ENCODE measurements at regions not wholly inside any gene's neighbourhood (a gene's known extent, or its start where the extent isn't known, plus 50 kb on each side); places are given as distances from the start of the nearest gene placed in this dataset.

DNA sequence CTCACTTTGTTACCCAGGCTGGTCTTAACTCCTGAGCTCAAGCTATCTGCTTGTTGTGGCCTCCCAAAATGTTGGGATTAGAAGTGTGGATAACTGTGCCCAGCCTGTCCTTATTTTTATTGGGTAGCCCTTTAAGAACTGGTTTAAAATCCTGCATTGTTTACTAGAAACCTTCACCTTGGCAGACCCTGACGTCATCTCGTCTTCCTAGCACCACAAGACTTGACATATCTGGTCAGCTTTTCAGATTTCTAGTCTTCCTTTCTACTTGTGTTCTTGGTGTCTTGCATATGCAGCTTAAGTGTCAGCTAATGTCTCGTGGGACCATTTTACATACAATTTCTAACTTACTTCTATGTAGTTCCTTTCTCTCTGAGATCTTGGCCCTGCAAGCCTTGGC lies 258.9 kb downstream of the IZUMO3 start:
- no peak overlapping the region for H3K4me3 ChIP-seq
- no peak for DNase-seq (ENCODE audit: low spot score)
- H3K9me2 ChIP-seq (replicated peaks; ENCODE audit: insufficient read depth), result no peaks in the 10 kb centered on the region
- no peaks in the 10 kb centered on the region for H3K9me3 ChIP-seq (ENCODE audit: low read depth)
- no peaks in the 10 kb centered on the region for H3K79me2 ChIP-seq
- H3K36me3 ChIP-seq (replicated peaks; ENCODE audit: insufficient read depth, low read depth), result no peaks in the 10 kb centered on the region
- H2AFZ ChIP-seq, result no peak overlapping the region
- H4K20me1 ChIP-seq (ENCODE audit: insufficient read depth, poor library complexity, severe bottlenecking), result no peaks in the 10 kb centered on the region
- H3K4me1 ChIP-seq (ENCODE audit: insufficient read depth), result no peaks in the 10 kb centered on the region
- no peak overlapping the region for H3K4me2 ChIP-seq
- H3K27ac ChIP-seq, result no peak overlapping the region
- no peaks in the 10 kb centered on the region for H3K27me3 ChIP-seq
- TF ChIP-seq EZH2phosphoT487 (IDR thresholded peaks at IDR 0.05; ENCODE audit: low read depth, severe bottlenecking, unreplicated experiment) (no peak), EZH2 (IDR thresholded peaks at IDR 0.05; ENCODE audit: borderline replicate concordance) (no peak)
- TF ChIP-seq, protein P1, sequence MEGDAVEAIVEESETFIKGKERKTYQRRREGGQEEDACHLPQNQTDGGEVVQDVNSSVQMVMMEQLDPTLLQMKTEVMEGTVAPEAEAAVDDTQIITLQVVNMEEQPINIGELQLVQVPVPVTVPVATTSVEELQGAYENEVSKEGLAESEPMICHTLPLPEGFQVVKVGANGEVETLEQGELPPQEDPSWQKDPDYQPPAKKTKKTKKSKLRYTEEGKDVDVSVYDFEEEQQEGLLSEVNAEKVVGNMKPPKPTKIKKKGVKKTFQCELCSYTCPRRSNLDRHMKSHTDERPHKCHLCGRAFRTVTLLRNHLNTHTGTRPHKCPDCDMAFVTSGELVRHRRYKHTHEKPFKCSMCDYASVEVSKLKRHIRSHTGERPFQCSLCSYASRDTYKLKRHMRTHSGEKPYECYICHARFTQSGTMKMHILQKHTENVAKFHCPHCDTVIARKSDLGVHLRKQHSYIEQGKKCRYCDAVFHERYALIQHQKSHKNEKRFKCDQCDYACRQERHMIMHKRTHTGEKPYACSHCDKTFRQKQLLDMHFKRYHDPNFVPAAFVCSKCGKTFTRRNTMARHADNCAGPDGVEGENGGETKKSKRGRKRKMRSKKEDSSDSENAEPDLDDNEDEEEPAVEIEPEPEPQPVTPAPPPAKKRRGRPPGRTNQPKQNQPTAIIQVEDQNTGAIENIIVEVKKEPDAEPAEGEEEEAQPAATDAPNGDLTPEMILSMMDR (IDR thresholded peaks at IDR 0.05; ENCODE audit: poor library complexity), result no peak
- 81% methylated on average over 3 of the region's 3 CpGs for WGBS (ENCODE audit: low lambda C conversion rate, missing lambda C conversion rate)

DNA sequence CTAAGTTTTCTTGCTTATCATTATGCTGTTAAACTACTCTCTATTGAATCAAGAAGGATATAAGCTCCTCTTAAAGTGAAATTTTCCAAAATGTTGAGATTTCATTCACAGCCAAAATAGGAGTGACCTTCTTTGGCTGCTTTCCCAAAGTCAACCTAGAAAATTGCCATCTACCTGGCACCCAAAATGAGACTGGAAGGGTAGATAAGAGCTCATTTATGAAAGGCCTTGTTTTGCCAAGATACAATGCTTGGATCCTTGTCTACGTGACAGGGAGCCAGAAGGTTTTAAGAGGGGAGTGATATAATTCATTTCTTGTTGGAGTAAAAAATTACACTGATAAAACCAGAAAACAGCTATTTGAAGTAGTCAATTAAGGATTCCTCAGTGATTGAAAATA lies 287.1 kb downstream of the IZUMO3 start:
- 91% methylated on average over 1 of the region's 1 CpG for WGBS (ENCODE audit: low lambda C conversion rate, missing lambda C conversion rate)
- no peaks in the 10 kb centered on the region for H3K79me2 ChIP-seq
- no peak overlapping the region for H3K4me2 ChIP-seq
- H2AFZ ChIP-seq, result no peak overlapping the region
- no peaks in the 10 kb centered on the region for H3K4me1 ChIP-seq (ENCODE audit: insufficient read depth)
- no peak overlapping the region for H3K27ac ChIP-seq
- no peaks in the 10 kb centered on the region for H3K9me2 ChIP-seq (replicated peaks; ENCODE audit: insufficient read depth)
- H3K9me3 ChIP-seq (ENCODE audit: low read depth), result no peaks in the 10 kb centered on the region
- H4K20me1 ChIP-seq (ENCODE audit: insufficient read depth, poor library complexity, severe bottlenecking), result no peaks in the 10 kb centered on the region
- H3K27me3 ChIP-seq, result no peaks in the 10 kb centered on the region
- TF ChIP-seq, protein P1 (IDR thresholded peaks at IDR 0.05; ENCODE audit: poor library complexity), result no peak
- no peak for TF ChIP-seq EZH2 (IDR thresholded peaks at IDR 0.05; ENCODE audit: borderline replicate concordance)
- no peak for TF ChIP-seq EZH2phosphoT487 (IDR thresholded peaks at IDR 0.05; ENCODE audit: low read depth, severe bottlenecking, unreplicated experiment)
- no peaks in the 10 kb centered on the region for H3K36me3 ChIP-seq (replicated peaks; ENCODE audit: insufficient read depth, low read depth)
- DNase-seq (ENCODE audit: low spot score), result no peak
- H3K4me3 ChIP-seq, result no peak overlapping the region

- Histone ChIP-seq H3K4me1 (ENCODE audit: insufficient read depth) (no peaks in the 10 kb centered on the region), H3K9me3 (ENCODE audit: low read depth) (no peaks in the 10 kb centered on the region), H3K36me3 (replicated peaks; ENCODE audit: insufficient read depth, low read depth) (no peaks in the 10 kb centered on the region), H3K27ac (no peak overlapping the region), H3K4me3 (no peak overlapping the region), H3K79me2 (no peaks in the 10 kb centered on the region), H4K20me1 (ENCODE audit: insufficient read depth, poor library complexity, severe bottlenecking) (no peaks in the 10 kb centered on the region), H2AFZ (no peak overlapping the region), H3K4me2 (no peak overlapping the region), H3K27me3 (no peaks in the 10 kb centered on the region), H3K9me2 (replicated peaks; ENCODE audit: insufficient read depth) (no peaks in the 10 kb centered on the region)
- 88% methylated on average over 1 of the region's 1 CpG for WGBS (ENCODE audit: low lambda C conversion rate, missing lambda C conversion rate)
- no peak for DNase-seq (ENCODE audit: low spot score)
- no peak for TF ChIP-seq EZH2 (IDR thresholded peaks at IDR 0.05; ENCODE audit: borderline replicate concordance)
- TF ChIP-seq, protein P1 (IDR thresholded peaks at IDR 0.05; ENCODE audit: poor library complexity), result no peak
- no peak for TF ChIP-seq EZH2phosphoT487 (IDR thresholded peaks at IDR 0.05; ENCODE audit: low read depth, severe bottlenecking, unreplicated experiment)
Measured at GRCh38 chr9:24257726-24258125, 288.0 kb downstream of the IZUMO3 start.

GRCh38 chr9:24245988-24246387 lies 299.7 kb downstream of the IZUMO3 start:
- no peak overlapping the region for H3K27ac ChIP-seq
- peak; percentile 43 for DNase-seq (ENCODE audit: low spot score)
- H3K79me2 ChIP-seq, result no peaks in the 10 kb centered on the region
- no peak overlapping the region for H3K4me2 ChIP-seq
- TF ChIP-seq EZH2phosphoT487 (IDR thresholded peaks at IDR 0.05; ENCODE audit: low read depth, severe bottlenecking, unreplicated experiment), result no peak
- TF ChIP-seq, protein P1 (IDR thresholded peaks at IDR 0.05; ENCODE audit: poor library complexity), result peak; percentile 50
- no peak for TF ChIP-seq EZH2 (IDR thresholded peaks at IDR 0.05; ENCODE audit: borderline replicate concordance)
- no peaks in the 10 kb centered on the region for H3K27me3 ChIP-seq
- H3K4me1 ChIP-seq (ENCODE audit: insufficient read depth), result no peaks in the 10 kb centered on the region
- H2AFZ ChIP-seq, result no peak overlapping the region
- H3K4me3 ChIP-seq, result no peak overlapping the region
- WGBS (ENCODE audit: low lambda C conversion rate, missing lambda C conversion rate), result 9% methylated on average over 2 of the region's 2 CpGs
- no peaks in the 10 kb centered on the region for H4K20me1 ChIP-seq (ENCODE audit: insufficient read depth, poor library complexity, severe bottlenecking)
- H3K9me3 ChIP-seq (ENCODE audit: low read depth), result no peaks in the 10 kb centered on the region
- H3K9me2 ChIP-seq (replicated peaks; ENCODE audit: insufficient read depth), result no peaks in the 10 kb centered on the region
- H3K36me3 ChIP-seq (replicated peaks; ENCODE audit: insufficient read depth, low read depth), result no peaks in the 10 kb centered on the region
